H9 (cell line): ENCODE measurements at regions not wholly inside any gene's neighbourhood (a gene's known extent, or its start where the extent isn't known, plus 50 kb on each side); places are given as distances from the start of the nearest gene placed in this dataset.

Experiments used
- DNase-seq: peaks from one replicate; pipeline ENCODE4 v3.0.0-alpha.2; 2017
- H2AFZ ChIP-seq: one replicate; pipeline ENCODE4 v1.6.1; 2013; ENCODE audit warnings: mild to moderate bottlenecking, low read length, control low read depth, moderate library complexity
- H2AK5ac ChIP-seq: 2 replicates; pipeline ENCODE4 v1.6.1; 2013; ENCODE audit warnings: low read length, control low read depth, mixed read lengths; ENCODE audit not compliant: insufficient read length
- H2BK120ac ChIP-seq: one replicate; pipeline ENCODE4 v1.6.1; 2013; ENCODE audit warnings: low read depth, mild to moderate bottlenecking, low read length, control low read depth, inconsistent platforms; ENCODE audit not compliant: poor library complexity, severe bottlenecking
- H2BK12ac ChIP-seq: 2 replicates; pipeline ENCODE4 v1.6.1; 2013; ENCODE audit warnings: low read length, control low read depth, mixed read lengths, low read depth; ENCODE audit not compliant: insufficient read length
- H2BK15ac ChIP-seq: 2 replicates; pipeline ENCODE4 v1.6.1; 2013; ENCODE audit warnings: low read depth, low read length, control low read depth
- H2BK20ac ChIP-seq: one replicate; pipeline ENCODE4 v1.6.1; 2013; ENCODE audit warnings: low read depth, mild to moderate bottlenecking, low read length, control low read depth, inconsistent platforms; ENCODE audit not compliant: poor library complexity, severe bottlenecking
- H2BK5ac ChIP-seq: 2 replicates; pipeline ENCODE4 v1.6.1; 2013; ENCODE audit warnings: low read length, control low read depth, mixed read lengths; ENCODE audit not compliant: insufficient read length
- H3K14ac ChIP-seq: 2 replicates; pipeline ENCODE4 v1.6.1; 2013; ENCODE audit warnings: low read length, control low read depth; ENCODE audit not compliant: insufficient read depth
- H3K18ac ChIP-seq: 2 replicates; pipeline ENCODE4 v1.6.1; 2013; ENCODE audit warnings: low read depth, mild to moderate bottlenecking, mixed read lengths, low read length, control low read depth; ENCODE audit not compliant: insufficient read length
- H3K23ac ChIP-seq: 2 replicates; pipeline ENCODE4 v1.6.1; 2013; ENCODE audit warnings: low read length, control low read depth, mixed read lengths, low read depth; ENCODE audit not compliant: insufficient read length
- H3K23me2 ChIP-seq: 2 replicates; pipeline ENCODE4 v1.6.1; 2013; ENCODE audit warnings: low read depth, mild to moderate bottlenecking, mixed read lengths, low read length, control low read depth; ENCODE audit not compliant: insufficient read length, poor library complexity, severe bottlenecking
- H3K27ac ChIP-seq: 2 replicates; pipeline ENCODE4 v1.5.1; 2013; ENCODE audit warnings: low read length, control low read depth, mixed read lengths, low read depth; ENCODE audit not compliant: insufficient read length
- H3K27me3 ChIP-seq: 2 replicates; pipeline ENCODE4 v1.6.1; 2013; ENCODE audit warnings: low read length, control low read depth, inconsistent platforms; ENCODE audit not compliant: insufficient read depth
- H3K4ac ChIP-seq: 2 replicates; pipeline ENCODE4 v1.6.1; 2013; ENCODE audit warnings: low read depth, mild to moderate bottlenecking, control low read depth, inconsistent platforms, low read length, moderate library complexity
- H3K4me1 ChIP-seq: 2 replicates; pipeline ENCODE4 v1.6.1; 2013; ENCODE audit warnings: low read length, control low read depth, inconsistent platforms; ENCODE audit not compliant: insufficient read depth
- H3K4me2 ChIP-seq: 2 replicates; pipeline ENCODE4 v1.6.1; 2013; ENCODE audit warnings: low read length, control low read depth, mixed read lengths; ENCODE audit not compliant: insufficient read length, insufficient read depth
- H3K56ac ChIP-seq: 2 replicates; pipeline ENCODE4 v1.6.1; 2013; ENCODE audit warnings: low read depth, mild to moderate bottlenecking, mixed read lengths, low read length, control low read depth; ENCODE audit not compliant: insufficient read length
- H3K79me1 ChIP-seq: 2 replicates; pipeline ENCODE4 v1.6.1; 2013; ENCODE audit warnings: low read depth, mild to moderate bottlenecking, moderate library complexity, low read length, control low read depth, inconsistent platforms; ENCODE audit not compliant: insufficient read depth, poor library complexity, severe bottlenecking
- H3K79me2 ChIP-seq: 2 replicates; pipeline ENCODE4 v1.6.1; 2013; ENCODE audit warnings: low read length, control low read depth, inconsistent platforms; ENCODE audit not compliant: insufficient read depth
- H3K9ac ChIP-seq: 2 replicates; pipeline ENCODE4 v1.6.1; 2013; ENCODE audit warnings: low read length, control low read depth, mixed read lengths; ENCODE audit not compliant: insufficient read length; ENCODE audit errors: extremely low read depth
- H3K9me3 ChIP-seq: one replicate; pipeline ENCODE4 v1.6.1; 2013; ENCODE audit warnings: low read depth, low read length, inconsistent platforms; ENCODE audit not compliant: control insufficient read depth
- H3T11ph ChIP-seq: one replicate; pipeline ENCODE4 v1.6.1; 2013; ENCODE audit warnings: mild to moderate bottlenecking, low read length, control low read depth, inconsistent platforms
- H4K20me1 ChIP-seq: one replicate; pipeline ENCODE4 v1.6.1; 2013; ENCODE audit not compliant: control insufficient read depth, insufficient read length, insufficient read depth
- H4K5ac ChIP-seq: 2 replicates; pipeline ENCODE4 v1.6.1; 2013; ENCODE audit warnings: low read depth, mild to moderate bottlenecking, mixed read lengths, low read length, control low read depth; ENCODE audit not compliant: insufficient read length
- H4K8ac ChIP-seq: replicated peaks from 2 replicates; pipeline ENCODE4 v1.6.1; 2013; ENCODE audit warnings: low read length, control low read depth, mixed read lengths, low read depth; ENCODE audit not compliant: insufficient read length
- H4K91ac ChIP-seq: 2 replicates; pipeline ENCODE4 v1.6.1; 2013; ENCODE audit warnings: low read depth, mild to moderate bottlenecking, moderate library complexity, mixed read lengths, low read length, control low read depth; ENCODE audit not compliant: insufficient read length
- H3K27ac Mint-ChIP-seq, 3 experiments: 2 replicates in 2 of 3; 3 replicates in 1 of 3; pipeline ENCODE4 v1.8.0; 2020 to 2021; ENCODE audit warnings: mixed read lengths in 3 of 3, mild to moderate bottlenecking in 1 of 3, moderate library complexity in 1 of 3
- H3K27me3 Mint-ChIP-seq: 2 replicates; pipeline ENCODE4 v1.8.0; 2021; ENCODE audit warnings: low read depth, mild to moderate bottlenecking, moderate library complexity, mixed read lengths
- H3K36me3 Mint-ChIP-seq, 3 experiments: 2 replicates in 2 of 3; 3 replicates in 1 of 3; pipeline ENCODE4 v1.8.0; 2020 to 2021; ENCODE audit warnings: low read depth in 3 of 3, mixed read lengths in 3 of 3; ENCODE audit not compliant: insufficient read depth in 1 of 3
- H3K4me1 Mint-ChIP-seq, 2 experiments: 2 replicates each; pipeline ENCODE4 v1.8.0; 2020; ENCODE audit warnings: mixed read lengths in 2 of 2
- H3K4me3 Mint-ChIP-seq, 2 experiments: 2 replicates in 1 of 2; 3 replicates in 1 of 2; pipeline ENCODE4 v1.8.0; 2020 to 2021; ENCODE audit warnings: mild to moderate bottlenecking in 2 of 2, mixed read lengths in 2 of 2, moderate library complexity in 1 of 2
- H3K9me3 Mint-ChIP-seq, 2 experiments: 2 replicates in 1 of 2; 3 replicates in 1 of 2; pipeline ENCODE4 v1.8.0; 2020; ENCODE audit warnings: mild to moderate bottlenecking in 2 of 2, mixed read lengths in 2 of 2, moderate library complexity in 1 of 2
- TF ChIP-seq, protein P1 (sequence below): fragments of 200-600 bp; sonication (generic); conservative IDR thresholded peaks from 3 replicates; pipeline ENCODE4 v1.8.0; 2021; ENCODE audit warnings: antibody characterized with exemption, mild to moderate bottlenecking

DNA sequence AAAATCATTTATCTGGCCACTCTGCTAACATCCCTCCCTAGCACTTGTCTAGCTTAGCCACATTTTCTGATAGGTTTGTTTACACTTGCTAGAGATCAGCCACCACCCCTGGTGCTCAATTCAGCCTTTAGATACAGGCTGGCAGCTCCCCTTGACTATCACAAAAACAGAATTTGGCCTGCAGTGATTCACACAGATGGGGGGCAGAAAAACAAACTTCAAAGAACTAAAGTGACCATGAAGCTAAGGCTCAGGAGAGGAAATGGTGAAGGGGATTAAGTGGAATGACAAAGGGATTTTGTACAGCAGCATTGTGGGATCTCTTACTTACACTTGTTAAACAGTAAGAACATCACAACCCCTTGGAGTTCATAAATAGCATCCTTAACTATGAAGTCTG is 1718.0 kb upstream of the PCDH7 start:
- DNase-seq: peak; percentile 28
- no peak overlapping the region for H3K9ac ChIP-seq
- H4K20me1 ChIP-seq: no peaks in the 10 kb centered on the region
- no peak overlapping the region for H3K18ac ChIP-seq
- H3K23ac ChIP-seq: no peak overlapping the region
- no peak overlapping the region for H3K56ac ChIP-seq
- H3K4me1 ChIP-seq: no peaks in the 10 kb centered on the region
- H3K79me1 ChIP-seq: no peaks in the 10 kb centered on the region
- no peaks in the 10 kb centered on the region for H3K27me3 ChIP-seq
- no peak overlapping the region for H4K8ac ChIP-seq
- no peak overlapping the region for H3K4ac ChIP-seq
- no peak overlapping the region for H2AK5ac ChIP-seq
- H2BK20ac ChIP-seq: no peak overlapping the region
- Mint-ChIP-seq H3K36me3 (peaks cover 0 to 8% (median 0%) of the 10 kb centered on the region in 3 experiments; a peak in 3 of 7 replicates), H3K27me3 (peaks cover 63% of the 10 kb centered on the region), H3K4me1 (peaks cover 26 to 27% of the 10 kb centered on the region in 2 experiments), H3K27ac (peak overlapping the region in 1 of 3 experiments; percentile 77; a peak in 1 of 7 replicates), H3K9me3 (peaks cover 10 to 11% of the 10 kb centered on the region in 2 experiments; a peak in 4 of 5 replicates), H3K4me3 (no peak overlapping the region)
- no peak overlapping the region for H3K27ac ChIP-seq
- H3K79me2 ChIP-seq: no peaks in the 10 kb centered on the region
- no peaks in the 10 kb centered on the region for H3K23me2 ChIP-seq
- no peak overlapping the region for H4K5ac ChIP-seq
- TF ChIP-seq, protein P1, sequence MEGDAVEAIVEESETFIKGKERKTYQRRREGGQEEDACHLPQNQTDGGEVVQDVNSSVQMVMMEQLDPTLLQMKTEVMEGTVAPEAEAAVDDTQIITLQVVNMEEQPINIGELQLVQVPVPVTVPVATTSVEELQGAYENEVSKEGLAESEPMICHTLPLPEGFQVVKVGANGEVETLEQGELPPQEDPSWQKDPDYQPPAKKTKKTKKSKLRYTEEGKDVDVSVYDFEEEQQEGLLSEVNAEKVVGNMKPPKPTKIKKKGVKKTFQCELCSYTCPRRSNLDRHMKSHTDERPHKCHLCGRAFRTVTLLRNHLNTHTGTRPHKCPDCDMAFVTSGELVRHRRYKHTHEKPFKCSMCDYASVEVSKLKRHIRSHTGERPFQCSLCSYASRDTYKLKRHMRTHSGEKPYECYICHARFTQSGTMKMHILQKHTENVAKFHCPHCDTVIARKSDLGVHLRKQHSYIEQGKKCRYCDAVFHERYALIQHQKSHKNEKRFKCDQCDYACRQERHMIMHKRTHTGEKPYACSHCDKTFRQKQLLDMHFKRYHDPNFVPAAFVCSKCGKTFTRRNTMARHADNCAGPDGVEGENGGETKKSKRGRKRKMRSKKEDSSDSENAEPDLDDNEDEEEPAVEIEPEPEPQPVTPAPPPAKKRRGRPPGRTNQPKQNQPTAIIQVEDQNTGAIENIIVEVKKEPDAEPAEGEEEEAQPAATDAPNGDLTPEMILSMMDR: no peak
- H3K4me2 ChIP-seq: no peak overlapping the region
- H2BK5ac ChIP-seq: no peak overlapping the region
- no peaks in the 10 kb centered on the region for H3K9me3 ChIP-seq
- H2BK12ac ChIP-seq: no peak overlapping the region
- H2BK15ac ChIP-seq: no peak overlapping the region
- no peak overlapping the region for H2AFZ ChIP-seq
- H3K14ac ChIP-seq: no peak overlapping the region
- H3T11ph ChIP-seq: no peak overlapping the region
- H2BK120ac ChIP-seq: no peak overlapping the region
- H4K91ac ChIP-seq: no peak overlapping the region
